ENCODE measurements at regions not wholly inside any gene's neighbourhood (a gene's known extent, or its start where the extent isn't known, plus 50 kb on each side); places are given as distances from the start of the nearest gene placed in this dataset.

GRCh38 chr5:165808335-165808734 lies 2302.9 kb downstream of the MAT2B start:
- Histone ChIP-seq H3K27me3 (ENCODE audit: control insufficient read depth in 2 of 2, insufficient read depth in 2 of 2, low read length in 2 of 2) (no peaks in the 10 kb centered on the region), H3K79me2 (ENCODE audit: control insufficient read depth, insufficient read depth, low read length) (no peaks in the 10 kb centered on the region), H3K9me1 (replicated peaks; ENCODE audit: control insufficient read depth, extremely low read depth, insufficient read depth, low read length) (no peaks in the 10 kb centered on the region), H3K4me1 (ENCODE audit: control insufficient read depth, extremely low read depth, insufficient read depth, low read length) (no peaks in the 10 kb centered on the region), H3K4me2 (ENCODE audit: insufficient read depth, low read length) (no peak overlapping the region), H4K20me1 (replicated peaks; ENCODE audit: control insufficient read depth, extremely low read depth, insufficient read depth, low read length) (no peaks in the 10 kb centered on the region), H3K4me3 (replicated peaks in 1 of 3; ENCODE audit: insufficient read depth in 1 of 3, low read depth in 1 of 3, low read length in 3 of 3) (no peak overlapping the region), H3K27ac (ENCODE audit: insufficient read depth, low read depth, low read length) (no peak overlapping the region), H3K9me3 (replicated peaks; ENCODE audit: control insufficient read depth, insufficient read depth, low read length) (peaks cover 2% of the 10 kb centered on the region), H2AFZ (ENCODE audit: low read depth, low read length) (no peak overlapping the region), H3K36me3 (ENCODE audit: control insufficient read depth in 2 of 2, extremely low read depth in 1 of 2, insufficient read depth in 2 of 2, low read length in 2 of 2) (no peaks in the 10 kb centered on the region), H3K9ac (replicated peaks; ENCODE audit: extremely low read depth, insufficient read depth, low read length) (no peak overlapping the region)
- POLR2A ChIA-PET: no interaction called here
- FAIRE-seq: no peak
- BruUV-seq (replicated peaks): no TSS peak
- intact Hi-C loops (cut with micrococcal nuclease): no loop called here
- CTCF ChIA-PET: no interaction called here
- dilution Hi-C loops (cut with MboI; ENCODE audit: extremely low pct_ligation_motif_present, low sequenced_read_pairs): no loop called here
- TF ChIP-seq FOS (IDR thresholded peaks at IDR 0.05; ENCODE audit: borderline replicate concordance, insufficient read depth, low read length): no peak
- no peak for TF ChIP-seq POLR2A (IDR thresholded peaks at IDR 0.05; ENCODE audit: low read depth, low read length)
- TF ChIP-seq GATA2 (IDR thresholded peaks at IDR 0.05; ENCODE audit: insufficient read depth, insufficient read length, low read depth, low read length): no peak
- TF ChIP-seq CTCF (IDR thresholded peaks at IDR 0.05; ENCODE audit: extremely low read depth in 1 of 2, insufficient read depth in 1 of 2, low read depth in 1 of 2, low read length in 2 of 2): no peak
- no peak for TF ChIP-seq MAX (IDR thresholded peaks at IDR 0.05; ENCODE audit: insufficient read depth, insufficient read length)
- no peak for TF ChIP-seq EZH2 (IDR thresholded peaks at IDR 0.05; ENCODE audit: borderline replicate concordance, low read depth, low read length, severe bottlenecking)
- no peak for TF ChIP-seq POLR2AphosphoS5 (IDR thresholded peaks at IDR 0.05; ENCODE audit: insufficient read depth, low read depth, low read length)
- no peak for TF ChIP-seq JUN (IDR thresholded peaks at IDR 0.05; ENCODE audit: borderline replicate concordance, insufficient read depth, insufficient read length, low read depth)
- TF ChIP-seq MYC (IDR thresholded peaks at IDR 0.05; ENCODE audit: low read depth, low read length): no peak
- no peak for DNase-seq (ENCODE audit: low read depth, low spot score)

All from endothelial cell of umbilical vein (primary cell).